H9 (cell line): ENCODE measurements at regions not wholly inside any gene's neighbourhood (a gene's known extent, or its start where the extent isn't known, plus 50 kb on each side); places are given as distances from the start of the nearest gene placed in this dataset.

Experiments
- DNase-seq: peaks from one replicate; pipeline ENCODE4 v3.0.0-alpha.2; 2017
- H2AFZ ChIP-seq: one replicate; pipeline ENCODE4 v1.6.1; 2013; ENCODE audit warnings: mild to moderate bottlenecking, low read length, control low read depth, moderate library complexity
- H2AK5ac ChIP-seq: 2 replicates; pipeline ENCODE4 v1.6.1; 2013; ENCODE audit warnings: low read length, control low read depth, mixed read lengths; ENCODE audit not compliant: insufficient read length
- H2BK120ac ChIP-seq: one replicate; pipeline ENCODE4 v1.6.1; 2013; ENCODE audit warnings: low read depth, mild to moderate bottlenecking, low read length, control low read depth, inconsistent platforms; ENCODE audit not compliant: poor library complexity, severe bottlenecking
- H2BK12ac ChIP-seq: 2 replicates; pipeline ENCODE4 v1.6.1; 2013; ENCODE audit warnings: low read length, control low read depth, mixed read lengths, low read depth; ENCODE audit not compliant: insufficient read length
- H2BK15ac ChIP-seq: 2 replicates; pipeline ENCODE4 v1.6.1; 2013; ENCODE audit warnings: low read depth, low read length, control low read depth
- H2BK20ac ChIP-seq: one replicate; pipeline ENCODE4 v1.6.1; 2013; ENCODE audit warnings: low read depth, mild to moderate bottlenecking, low read length, control low read depth, inconsistent platforms; ENCODE audit not compliant: poor library complexity, severe bottlenecking
- H2BK5ac ChIP-seq: 2 replicates; pipeline ENCODE4 v1.6.1; 2013; ENCODE audit warnings: low read length, control low read depth, mixed read lengths; ENCODE audit not compliant: insufficient read length
- H3K14ac ChIP-seq: 2 replicates; pipeline ENCODE4 v1.6.1; 2013; ENCODE audit warnings: low read length, control low read depth; ENCODE audit not compliant: insufficient read depth
- H3K18ac ChIP-seq: 2 replicates; pipeline ENCODE4 v1.6.1; 2013; ENCODE audit warnings: low read depth, mild to moderate bottlenecking, mixed read lengths, low read length, control low read depth; ENCODE audit not compliant: insufficient read length
- H3K23ac ChIP-seq: 2 replicates; pipeline ENCODE4 v1.6.1; 2013; ENCODE audit warnings: low read length, control low read depth, mixed read lengths, low read depth; ENCODE audit not compliant: insufficient read length
- H3K23me2 ChIP-seq: 2 replicates; pipeline ENCODE4 v1.6.1; 2013; ENCODE audit warnings: low read depth, mild to moderate bottlenecking, mixed read lengths, low read length, control low read depth; ENCODE audit not compliant: insufficient read length, poor library complexity, severe bottlenecking
- H3K27ac ChIP-seq: 2 replicates; pipeline ENCODE4 v1.5.1; 2013; ENCODE audit warnings: low read length, control low read depth, mixed read lengths, low read depth; ENCODE audit not compliant: insufficient read length
- H3K27me3 ChIP-seq: 2 replicates; pipeline ENCODE4 v1.6.1; 2013; ENCODE audit warnings: low read length, control low read depth, inconsistent platforms; ENCODE audit not compliant: insufficient read depth
- H3K4ac ChIP-seq: 2 replicates; pipeline ENCODE4 v1.6.1; 2013; ENCODE audit warnings: low read depth, mild to moderate bottlenecking, control low read depth, inconsistent platforms, low read length, moderate library complexity
- H3K4me1 ChIP-seq: 2 replicates; pipeline ENCODE4 v1.6.1; 2013; ENCODE audit warnings: low read length, control low read depth, inconsistent platforms; ENCODE audit not compliant: insufficient read depth
- H3K4me2 ChIP-seq: 2 replicates; pipeline ENCODE4 v1.6.1; 2013; ENCODE audit warnings: low read length, control low read depth, mixed read lengths; ENCODE audit not compliant: insufficient read length, insufficient read depth
- H3K56ac ChIP-seq: 2 replicates; pipeline ENCODE4 v1.6.1; 2013; ENCODE audit warnings: low read depth, mild to moderate bottlenecking, mixed read lengths, low read length, control low read depth; ENCODE audit not compliant: insufficient read length
- H3K79me1 ChIP-seq: 2 replicates; pipeline ENCODE4 v1.6.1; 2013; ENCODE audit warnings: low read depth, mild to moderate bottlenecking, moderate library complexity, low read length, control low read depth, inconsistent platforms; ENCODE audit not compliant: insufficient read depth, poor library complexity, severe bottlenecking
- H3K79me2 ChIP-seq: 2 replicates; pipeline ENCODE4 v1.6.1; 2013; ENCODE audit warnings: low read length, control low read depth, inconsistent platforms; ENCODE audit not compliant: insufficient read depth
- H3K9ac ChIP-seq: 2 replicates; pipeline ENCODE4 v1.6.1; 2013; ENCODE audit warnings: low read length, control low read depth, mixed read lengths; ENCODE audit not compliant: insufficient read length; ENCODE audit errors: extremely low read depth
- H3K9me3 ChIP-seq: one replicate; pipeline ENCODE4 v1.6.1; 2013; ENCODE audit warnings: low read depth, low read length, inconsistent platforms; ENCODE audit not compliant: control insufficient read depth
- H3T11ph ChIP-seq: one replicate; pipeline ENCODE4 v1.6.1; 2013; ENCODE audit warnings: mild to moderate bottlenecking, low read length, control low read depth, inconsistent platforms
- H4K20me1 ChIP-seq: one replicate; pipeline ENCODE4 v1.6.1; 2013; ENCODE audit not compliant: control insufficient read depth, insufficient read length, insufficient read depth
- H4K5ac ChIP-seq: 2 replicates; pipeline ENCODE4 v1.6.1; 2013; ENCODE audit warnings: low read depth, mild to moderate bottlenecking, mixed read lengths, low read length, control low read depth; ENCODE audit not compliant: insufficient read length
- H4K8ac ChIP-seq: replicated peaks from 2 replicates; pipeline ENCODE4 v1.6.1; 2013; ENCODE audit warnings: low read length, control low read depth, mixed read lengths, low read depth; ENCODE audit not compliant: insufficient read length
- H4K91ac ChIP-seq: 2 replicates; pipeline ENCODE4 v1.6.1; 2013; ENCODE audit warnings: low read depth, mild to moderate bottlenecking, moderate library complexity, mixed read lengths, low read length, control low read depth; ENCODE audit not compliant: insufficient read length
- H3K27ac Mint-ChIP-seq, 3 experiments: 2 replicates in 2 of 3; 3 replicates in 1 of 3; pipeline ENCODE4 v1.8.0; 2020 to 2021; ENCODE audit warnings: mixed read lengths in 3 of 3, mild to moderate bottlenecking in 1 of 3, moderate library complexity in 1 of 3
- H3K27me3 Mint-ChIP-seq: 2 replicates; pipeline ENCODE4 v1.8.0; 2021; ENCODE audit warnings: low read depth, mild to moderate bottlenecking, moderate library complexity, mixed read lengths
- H3K36me3 Mint-ChIP-seq, 3 experiments: 2 replicates in 2 of 3; 3 replicates in 1 of 3; pipeline ENCODE4 v1.8.0; 2020 to 2021; ENCODE audit warnings: low read depth in 3 of 3, mixed read lengths in 3 of 3; ENCODE audit not compliant: insufficient read depth in 1 of 3
- H3K4me1 Mint-ChIP-seq, 2 experiments: 2 replicates each; pipeline ENCODE4 v1.8.0; 2020; ENCODE audit warnings: mixed read lengths in 2 of 2
- H3K4me3 Mint-ChIP-seq, 2 experiments: 2 replicates in 1 of 2; 3 replicates in 1 of 2; pipeline ENCODE4 v1.8.0; 2020 to 2021; ENCODE audit warnings: mild to moderate bottlenecking in 2 of 2, mixed read lengths in 2 of 2, moderate library complexity in 1 of 2
- H3K9me3 Mint-ChIP-seq, 2 experiments: 2 replicates in 1 of 2; 3 replicates in 1 of 2; pipeline ENCODE4 v1.8.0; 2020; ENCODE audit warnings: mild to moderate bottlenecking in 2 of 2, mixed read lengths in 2 of 2, moderate library complexity in 1 of 2
- CTCF ChIP-seq: fragments of 200-600 bp; sonication (generic); conservative IDR thresholded peaks from 3 replicates; pipeline ENCODE4 v1.8.0; 2021; ENCODE audit warnings: antibody characterized with exemption, mild to moderate bottlenecking
- WGBS: extraction: QIAGEN DNeasy Blood & Tissue Kit; methylation state at CpG from one replicate; pipeline ENCODE4 v1.1.7; 2013; ENCODE audit warnings: missing lambda C conversion rate, low lambda C conversion rate, mixed read lengths; ENCODE audit not compliant: insufficient read length; ENCODE audit errors: extremely low coverage; 5-methylcytosine and 5-hydroxymethylcytosine counted together

GRCh38 chr12:91618281-91618680 lies 435.7 kb upstream of the DCN start:
- H2AK5ac ChIP-seq = no peak overlapping the region
- H3K4me1 Mint-ChIP-seq = peaks cover 2 to 6% of the 10 kb centered on the region in 2 experiments; a peak in 2 of 4 replicates
- no peak overlapping the region; a peak in 1 of 7 replicates for H3K27ac Mint-ChIP-seq
- no peak overlapping the region for H3K18ac ChIP-seq
- no CpG with 5 or more reads among the region's 2 CpGs for WGBS
- no peaks in the 10 kb centered on the region for H3K27me3 Mint-ChIP-seq
- H3K4ac ChIP-seq = no peak overlapping the region
- no peak overlapping the region for H2BK12ac ChIP-seq
- no peak overlapping the region for H2AFZ ChIP-seq
- no peak overlapping the region for H3K9ac ChIP-seq
- H3K9me3 ChIP-seq = no peaks in the 10 kb centered on the region
- no peak overlapping the region for H3K4me3 Mint-ChIP-seq
- no peak for TF ChIP-seq CTCF
- no peak overlapping the region for H3T11ph ChIP-seq
- H3K23ac ChIP-seq = no peak overlapping the region
- no peak overlapping the region for H3K14ac ChIP-seq
- H3K79me2 ChIP-seq = no peaks in the 10 kb centered on the region
- H2BK20ac ChIP-seq = no peak overlapping the region
- H4K91ac ChIP-seq = no peak overlapping the region
- no peaks in the 10 kb centered on the region for H3K27me3 ChIP-seq
- DNase-seq = no peak
- H3K4me1 ChIP-seq = no peaks in the 10 kb centered on the region
- H3K9me3 Mint-ChIP-seq = no peaks in the 10 kb centered on the region
- no peaks in the 10 kb centered on the region for H3K23me2 ChIP-seq
- H3K56ac ChIP-seq = no peak overlapping the region
- H3K79me1 ChIP-seq = no peaks in the 10 kb centered on the region
- no peak overlapping the region for H2BK5ac ChIP-seq
- H2BK15ac ChIP-seq = no peak overlapping the region
- no peak overlapping the region for H3K4me2 ChIP-seq
- H4K20me1 ChIP-seq = no peaks in the 10 kb centered on the region
- H3K36me3 Mint-ChIP-seq = no peaks in the 10 kb centered on the region; a peak in 1 of 7 replicates
- H3K27ac ChIP-seq = no peak overlapping the region
- H4K8ac ChIP-seq = no peak overlapping the region
- no peak overlapping the region for H2BK120ac ChIP-seq
- no peak overlapping the region for H4K5ac ChIP-seq
